ENCODE measurements at regions not wholly inside any gene's neighbourhood (a gene's known extent, or its start where the extent isn't known, plus 50 kb on each side); places are given as distances from the start of the nearest gene placed in this dataset.

GRCh38 chr21:34021726-34022125 lies 51.7 kb upstream of the MRPS6 start:
- no peak for TF ChIP-seq ZNF146 (tag by site-specific recombination; IDR thresholded peaks at IDR 0.05)
- TF ChIP-seq, protein P1, sequence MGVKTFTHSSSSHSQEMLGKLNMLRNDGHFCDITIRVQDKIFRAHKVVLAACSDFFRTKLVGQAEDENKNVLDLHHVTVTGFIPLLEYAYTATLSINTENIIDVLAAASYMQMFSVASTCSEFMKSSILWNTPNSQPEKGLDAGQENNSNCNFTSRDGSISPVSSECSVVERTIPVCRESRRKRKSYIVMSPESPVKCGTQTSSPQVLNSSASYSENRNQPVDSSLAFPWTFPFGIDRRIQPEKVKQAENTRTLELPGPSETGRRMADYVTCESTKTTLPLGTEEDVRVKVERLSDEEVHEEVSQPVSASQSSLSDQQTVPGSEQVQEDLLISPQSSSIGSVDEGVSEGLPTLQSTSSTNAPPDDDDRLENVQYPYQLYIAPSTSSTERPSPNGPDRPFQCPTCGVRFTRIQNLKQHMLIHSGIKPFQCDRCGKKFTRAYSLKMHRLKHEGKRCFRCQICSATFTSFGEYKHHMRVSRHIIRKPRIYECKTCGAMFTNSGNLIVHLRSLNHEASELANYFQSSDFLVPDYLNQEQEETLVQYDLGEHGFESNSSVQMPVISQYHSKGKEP (tag by site-specific recombination; IDR thresholded peaks at IDR 0.05), result no peak
- no peak for TF ChIP-seq ZNF302 (tag by site-specific recombination; IDR thresholded peaks at IDR 0.05; ENCODE audit: low read depth)
- no peak for TF ChIP-seq ZNF280C (tag by site-specific recombination; IDR thresholded peaks at IDR 0.05)
- no peak for TF ChIP-seq ATF2 (tag by site-specific recombination; IDR thresholded peaks at IDR 0.05; ENCODE audit: low read depth)
- TF ChIP-seq CTCF (tag by site-specific recombination; IDR thresholded peaks at IDR 0.05), result no peak
- no peak for TF ChIP-seq ZNF175 (tag by site-specific recombination; IDR thresholded peaks at IDR 0.05)
